PFSK-1 (cell line): ENCODE measurements at regions not wholly inside any gene's neighbourhood (a gene's known extent, or its start where the extent isn't known, plus 50 kb on each side); places are given as distances from the start of the nearest gene placed in this dataset.

Source experiments
- FOXP2 ChIP-seq: optimal IDR thresholded peaks from 2 replicates; pipeline ENCODE3; 2011; ENCODE audit warnings: borderline replicate concordance, control low read depth, inconsistent platforms; ENCODE audit not compliant: insufficient read depth; ENCODE audit errors: extremely low read length, extremely low read depth
- POLR2AphosphoS5 ChIP-seq: IDR thresholded peaks from 2 replicates; pipeline ENCODE4 v1.6.1; 2012; ENCODE audit warnings: low read depth, mild to moderate bottlenecking, control low read depth, low read length, moderate library complexity
- SIN3A ChIP-seq: IDR thresholded peaks from 2 replicates; pipeline ENCODE4 v1.6.1; 2012; ENCODE audit warnings: mild to moderate bottlenecking, low read length, moderate library complexity, borderline replicate concordance; ENCODE audit not compliant: insufficient read depth
- TAF1 ChIP-seq: IDR thresholded peaks from 2 replicates; pipeline ENCODE4 v1.6.1; 2012; ENCODE audit warnings: low read length, control low read depth, borderline replicate concordance; ENCODE audit not compliant: insufficient read depth
- TF ChIP-seq, protein P1 (sequence below), 2 experiments: IDR thresholded peaks; 2 replicates each; pipeline versions ENCODE4 v1.6.1 to v1.8.0; 2011 to 2012; ENCODE audit warnings: low read depth in 2 of 2, low read length in 2 of 2, control low read depth in 1 of 2, inconsistent platforms in 1 of 2, mild to moderate bottlenecking in 1 of 2, moderate library complexity in 1 of 2; ENCODE audit not compliant: insufficient read depth in 1 of 2

DNA sequence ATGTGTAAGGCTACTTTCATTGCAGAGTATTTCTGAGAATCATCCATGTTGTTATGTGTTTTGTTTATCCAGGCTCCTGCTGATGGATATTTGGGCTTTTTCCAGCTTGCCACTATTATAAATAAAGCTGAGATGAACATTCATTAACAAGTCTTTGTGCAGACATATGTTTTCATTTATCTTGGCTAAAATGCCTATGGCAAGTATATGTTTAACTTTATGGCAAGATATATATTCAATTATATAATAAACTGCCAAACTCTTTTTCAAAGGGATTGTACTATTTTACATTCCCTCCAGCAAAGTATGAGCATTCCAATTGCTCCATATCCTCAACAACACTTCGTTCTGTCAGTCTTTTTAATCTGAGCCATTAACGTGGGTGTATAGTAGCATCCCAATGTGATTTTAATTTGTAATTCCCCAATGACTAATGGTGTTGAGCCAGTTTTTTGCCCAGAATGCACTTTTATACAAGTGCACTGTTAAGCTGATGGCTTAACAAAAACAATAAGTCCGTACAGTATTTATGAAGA lies 452.4 kb downstream of the SHQ1 start:
- TF ChIP-seq TAF1 (no peak), POLR2AphosphoS5 (no peak), SIN3A (no peak)
- TF ChIP-seq, protein P1, sequence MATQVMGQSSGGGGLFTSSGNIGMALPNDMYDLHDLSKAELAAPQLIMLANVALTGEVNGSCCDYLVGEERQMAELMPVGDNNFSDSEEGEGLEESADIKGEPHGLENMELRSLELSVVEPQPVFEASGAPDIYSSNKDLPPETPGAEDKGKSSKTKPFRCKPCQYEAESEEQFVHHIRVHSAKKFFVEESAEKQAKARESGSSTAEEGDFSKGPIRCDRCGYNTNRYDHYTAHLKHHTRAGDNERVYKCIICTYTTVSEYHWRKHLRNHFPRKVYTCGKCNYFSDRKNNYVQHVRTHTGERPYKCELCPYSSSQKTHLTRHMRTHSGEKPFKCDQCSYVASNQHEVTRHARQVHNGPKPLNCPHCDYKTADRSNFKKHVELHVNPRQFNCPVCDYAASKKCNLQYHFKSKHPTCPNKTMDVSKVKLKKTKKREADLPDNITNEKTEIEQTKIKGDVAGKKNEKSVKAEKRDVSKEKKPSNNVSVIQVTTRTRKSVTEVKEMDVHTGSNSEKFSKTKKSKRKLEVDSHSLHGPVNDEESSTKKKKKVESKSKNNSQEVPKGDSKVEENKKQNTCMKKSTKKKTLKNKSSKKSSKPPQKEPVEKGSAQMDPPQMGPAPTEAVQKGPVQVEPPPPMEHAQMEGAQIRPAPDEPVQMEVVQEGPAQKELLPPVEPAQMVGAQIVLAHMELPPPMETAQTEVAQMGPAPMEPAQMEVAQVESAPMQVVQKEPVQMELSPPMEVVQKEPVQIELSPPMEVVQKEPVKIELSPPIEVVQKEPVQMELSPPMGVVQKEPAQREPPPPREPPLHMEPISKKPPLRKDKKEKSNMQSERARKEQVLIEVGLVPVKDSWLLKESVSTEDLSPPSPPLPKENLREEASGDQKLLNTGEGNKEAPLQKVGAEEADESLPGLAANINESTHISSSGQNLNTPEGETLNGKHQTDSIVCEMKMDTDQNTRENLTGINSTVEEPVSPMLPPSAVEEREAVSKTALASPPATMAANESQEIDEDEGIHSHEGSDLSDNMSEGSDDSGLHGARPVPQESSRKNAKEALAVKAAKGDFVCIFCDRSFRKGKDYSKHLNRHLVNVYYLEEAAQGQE (IDR thresholded peaks at IDR 0.05; ENCODE audit: insufficient read depth in 1 of 2, low read depth in 2 of 2, low read length in 2 of 2) = no peak

DNA sequence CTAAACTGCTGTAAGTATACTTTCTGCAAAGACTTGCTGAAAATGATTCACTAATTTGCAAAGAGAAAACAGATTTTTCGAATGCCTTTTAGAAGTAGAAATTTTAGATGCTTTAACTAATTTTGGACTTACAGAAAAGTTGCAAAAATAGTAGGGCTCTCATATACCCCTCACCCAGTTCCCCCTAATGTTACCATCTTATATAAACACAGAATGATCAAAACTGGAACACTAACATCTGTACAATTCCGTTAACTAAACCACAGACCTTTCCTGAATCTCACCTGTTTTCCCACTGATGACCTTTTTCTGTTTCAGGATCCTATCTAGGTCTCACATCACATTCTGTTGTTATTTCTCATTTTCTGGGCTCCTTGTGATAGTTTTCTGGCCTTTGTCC lies 454.8 kb downstream of the SHQ1 start:
- TF ChIP-seq POLR2AphosphoS5 = no peak
- no peak for TF ChIP-seq SIN3A
- no peak for TF ChIP-seq TAF1
- TF ChIP-seq FOXP2 = no peak
- TF ChIP-seq, protein P1 (IDR thresholded peaks at IDR 0.05; ENCODE audit: insufficient read depth in 1 of 2, low read depth in 2 of 2, low read length in 2 of 2) = no peak

DNA sequence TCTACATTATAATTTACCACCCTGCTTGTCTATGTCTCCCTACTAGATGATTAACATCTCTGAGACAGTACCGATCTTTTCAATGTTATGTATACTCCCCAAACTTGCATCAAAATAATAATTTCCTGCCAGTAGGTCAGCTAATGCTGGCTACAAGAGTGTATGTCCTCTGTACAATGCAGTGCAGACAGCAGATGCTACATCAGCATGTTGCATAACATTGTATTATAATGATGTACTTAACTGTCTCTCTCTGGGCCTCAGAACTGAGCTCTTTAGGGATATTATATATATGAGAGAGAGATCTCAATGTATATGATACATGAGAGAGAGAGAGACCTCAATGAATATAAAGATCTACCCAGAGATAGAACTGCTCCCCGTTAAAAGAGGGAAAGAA lies 456.6 kb downstream of the SHQ1 start:
- TF ChIP-seq FOXP2 (no peak), SIN3A (no peak), TAF1 (no peak), POLR2AphosphoS5 (no peak)
- TF ChIP-seq, protein P1 (IDR thresholded peaks at IDR 0.05; ENCODE audit: insufficient read depth in 1 of 2, low read depth in 2 of 2, low read length in 2 of 2) = no peak

DNA sequence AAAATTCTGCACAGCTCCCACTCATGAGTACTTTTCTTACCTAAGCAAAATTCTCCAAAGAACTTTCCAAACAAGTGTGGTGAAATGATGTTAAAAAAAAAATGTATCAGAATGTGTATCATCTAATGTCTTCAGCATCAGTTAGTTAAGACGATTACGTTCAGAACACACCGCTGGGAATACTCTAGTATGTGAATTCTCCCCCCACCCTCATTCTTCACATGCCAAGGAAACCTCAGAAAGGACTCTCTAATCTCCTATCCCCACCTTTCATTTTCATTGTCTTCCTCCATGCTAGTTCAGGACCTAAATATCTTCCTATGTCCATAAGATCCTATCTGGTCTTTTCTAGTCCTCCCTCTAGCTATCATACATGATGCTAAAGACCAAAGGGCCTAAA lies 457.4 kb downstream of the SHQ1 start:
- TF ChIP-seq, protein P1 (IDR thresholded peaks at IDR 0.05; ENCODE audit: insufficient read depth in 1 of 2, low read depth in 2 of 2, low read length in 2 of 2) = no peak
- TF ChIP-seq TAF1 (no peak), SIN3A (no peak), POLR2AphosphoS5 (no peak), FOXP2 (no peak)

DNA sequence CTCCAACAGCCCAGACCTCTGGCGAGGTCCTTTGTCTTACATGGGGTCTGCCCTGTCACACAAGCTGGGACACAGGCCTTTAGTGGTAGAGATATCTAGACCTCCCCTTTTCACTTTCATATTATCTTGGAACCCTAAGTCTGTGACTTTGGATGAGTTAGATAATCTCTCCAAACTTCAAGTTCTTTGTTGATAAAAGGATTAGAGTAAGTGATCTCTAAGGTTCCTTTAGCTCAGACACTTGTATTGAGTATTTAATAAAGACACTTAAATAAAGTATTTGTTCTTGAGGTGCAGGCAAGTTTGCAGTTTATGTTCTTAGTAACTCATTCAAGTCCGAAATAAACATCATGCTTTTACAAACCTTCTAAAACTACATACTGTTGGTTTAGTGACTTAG lies 459.6 kb downstream of the SHQ1 start:
- TF ChIP-seq SIN3A (no peak), POLR2AphosphoS5 (no peak), TAF1 (no peak), FOXP2 (no peak)
- TF ChIP-seq, protein P1 (IDR thresholded peaks at IDR 0.05; ENCODE audit: insufficient read depth in 1 of 2, low read depth in 2 of 2, low read length in 2 of 2) = no peak
